Fibroblast of pulmonary artery (primary cell): ENCODE measurements at regions not wholly inside any gene's neighbourhood (a gene's known extent, or its start where the extent isn't known, plus 50 kb on each side); places are given as distances from the start of the nearest gene placed in this dataset.

Experiments
- DNase-seq: peaks from one replicate; pipeline ENCODE4 v3.0.0-alpha.2; 2010; ENCODE audit warnings: low read depth
- H3K4me3 ChIP-seq: replicated peaks from 2 replicates; pipeline ENCODE4 v1.5.1; 2011; ENCODE audit warnings: low read depth, mild to moderate bottlenecking, control low read depth, low read length, moderate library complexity
- TF ChIP-seq, protein P1 (sequence below): IDR thresholded peaks from 2 replicates; pipeline ENCODE4 v1.5.1; 2011; ENCODE audit warnings: mild to moderate bottlenecking, control low read depth, low read length, inconsistent platforms; ENCODE audit errors: missing control alignments

DNA sequence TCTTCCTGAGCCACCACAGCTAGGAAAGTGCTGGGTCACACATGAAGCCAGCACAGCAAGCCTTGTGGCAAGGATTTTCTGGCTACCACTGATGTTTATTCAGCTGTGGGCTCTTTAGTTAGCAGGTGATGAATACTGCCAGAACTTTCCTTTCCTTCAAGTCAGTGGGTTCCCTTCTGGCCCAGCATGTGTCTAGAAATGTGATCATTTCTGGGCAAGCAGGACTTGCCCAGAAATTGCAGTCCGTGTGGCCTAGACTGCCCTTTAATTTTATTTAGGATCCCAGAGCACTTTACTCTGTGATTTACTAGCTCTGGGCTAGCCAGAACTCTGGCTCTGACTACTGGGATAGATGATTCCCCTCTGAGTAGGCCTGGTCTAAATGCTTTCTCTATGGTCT, 397.5 kb downstream of the ZIC4 start:
- no peak for DNase-seq
- H3K4me3 ChIP-seq: no peak overlapping the region
- TF ChIP-seq, protein P1, sequence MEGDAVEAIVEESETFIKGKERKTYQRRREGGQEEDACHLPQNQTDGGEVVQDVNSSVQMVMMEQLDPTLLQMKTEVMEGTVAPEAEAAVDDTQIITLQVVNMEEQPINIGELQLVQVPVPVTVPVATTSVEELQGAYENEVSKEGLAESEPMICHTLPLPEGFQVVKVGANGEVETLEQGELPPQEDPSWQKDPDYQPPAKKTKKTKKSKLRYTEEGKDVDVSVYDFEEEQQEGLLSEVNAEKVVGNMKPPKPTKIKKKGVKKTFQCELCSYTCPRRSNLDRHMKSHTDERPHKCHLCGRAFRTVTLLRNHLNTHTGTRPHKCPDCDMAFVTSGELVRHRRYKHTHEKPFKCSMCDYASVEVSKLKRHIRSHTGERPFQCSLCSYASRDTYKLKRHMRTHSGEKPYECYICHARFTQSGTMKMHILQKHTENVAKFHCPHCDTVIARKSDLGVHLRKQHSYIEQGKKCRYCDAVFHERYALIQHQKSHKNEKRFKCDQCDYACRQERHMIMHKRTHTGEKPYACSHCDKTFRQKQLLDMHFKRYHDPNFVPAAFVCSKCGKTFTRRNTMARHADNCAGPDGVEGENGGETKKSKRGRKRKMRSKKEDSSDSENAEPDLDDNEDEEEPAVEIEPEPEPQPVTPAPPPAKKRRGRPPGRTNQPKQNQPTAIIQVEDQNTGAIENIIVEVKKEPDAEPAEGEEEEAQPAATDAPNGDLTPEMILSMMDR: no peak

DNA sequence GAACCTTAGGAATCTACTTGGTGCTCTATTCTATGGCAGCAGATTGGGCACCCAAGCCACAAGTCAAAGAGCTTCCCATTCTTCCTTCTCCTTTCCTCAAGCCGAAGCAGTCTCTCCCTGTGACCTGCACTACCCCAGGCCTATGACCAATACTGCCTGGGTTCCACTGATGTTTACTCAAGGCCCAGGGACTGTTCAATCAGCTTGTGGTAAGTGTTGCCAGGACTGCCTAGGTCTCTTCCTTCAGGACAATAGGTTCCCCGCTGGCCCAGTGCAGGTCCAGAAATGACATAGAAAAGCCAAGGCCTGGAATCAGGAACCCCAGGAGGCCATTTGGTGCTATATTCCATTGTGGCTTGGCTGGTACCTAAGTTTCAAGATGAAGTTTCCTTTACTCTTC, 397.9 kb downstream of the ZIC4 start:
- no peak for DNase-seq
- no peak overlapping the region for H3K4me3 ChIP-seq
- TF ChIP-seq, protein P1: no peak

DNA sequence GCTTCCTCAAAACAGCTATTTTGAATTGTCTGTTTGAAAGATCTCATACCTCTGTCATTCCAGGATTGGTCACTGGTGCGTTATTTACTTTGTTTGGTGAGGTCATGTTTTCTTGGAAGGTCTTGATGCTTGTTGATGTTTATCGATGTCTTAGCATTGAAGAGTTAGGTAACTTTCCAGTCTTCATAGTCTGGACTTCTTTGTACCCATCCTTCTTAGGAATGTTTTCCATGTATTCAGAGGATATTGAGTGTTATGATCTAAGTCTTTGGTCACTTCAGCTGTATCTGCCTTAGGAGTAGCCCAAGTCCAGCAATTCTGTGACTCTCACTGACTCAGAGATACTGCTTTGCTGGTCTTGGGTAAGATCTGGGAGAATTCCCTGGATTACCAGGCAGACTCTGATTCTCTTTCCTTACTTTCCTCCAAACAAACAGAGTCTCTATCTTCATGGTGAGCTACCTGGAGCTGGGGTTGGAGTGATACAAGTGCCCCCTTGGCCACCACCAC, 398.6 kb downstream of the ZIC4 start:
- DNase-seq: no peak
- TF ChIP-seq, protein P1: no peak
- no peak overlapping the region for H3K4me3 ChIP-seq

DNA sequence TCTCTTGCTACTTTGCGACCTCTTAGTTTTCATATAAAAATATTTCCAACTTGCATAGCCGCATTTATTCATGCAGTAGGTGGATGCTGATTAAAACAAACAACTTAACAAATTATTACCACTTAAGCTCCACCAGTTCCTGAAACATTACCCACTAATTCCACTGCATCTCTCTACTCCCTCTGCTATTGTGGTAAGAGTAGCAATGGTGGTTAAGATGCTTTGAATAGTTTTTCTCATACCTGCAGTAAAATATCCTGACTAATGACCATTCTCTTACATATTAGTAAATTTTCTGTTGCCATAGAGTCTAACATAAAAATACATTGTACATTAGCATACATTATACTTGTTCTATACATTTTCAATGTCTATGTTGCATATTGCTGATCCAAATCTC, 397.6 kb upstream of the PLSCR5 start:
- no peak for DNase-seq
- TF ChIP-seq, protein P1: no peak
- H3K4me3 ChIP-seq: no peak overlapping the region

DNA sequence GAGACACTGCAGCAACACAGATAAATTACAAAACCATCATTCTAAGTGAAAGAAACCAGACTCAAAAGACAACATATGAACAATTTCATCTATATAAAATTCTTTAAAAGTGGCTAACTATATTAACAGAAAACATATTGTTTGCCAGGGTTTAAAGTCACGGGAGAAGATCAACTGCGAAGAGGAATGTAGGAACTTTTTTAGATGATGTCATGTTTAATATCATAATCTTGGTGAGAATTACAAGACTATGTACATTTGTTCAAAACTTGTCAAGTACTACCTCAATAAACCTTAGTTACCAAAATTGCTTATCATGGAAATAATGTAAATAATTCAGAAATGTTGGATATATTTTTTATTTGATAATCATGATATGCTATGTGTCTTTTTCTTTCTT, 395.1 kb upstream of the PLSCR5 start:
- TF ChIP-seq, protein P1: no peak
- no peak overlapping the region for H3K4me3 ChIP-seq
- no peak for DNase-seq

DNA sequence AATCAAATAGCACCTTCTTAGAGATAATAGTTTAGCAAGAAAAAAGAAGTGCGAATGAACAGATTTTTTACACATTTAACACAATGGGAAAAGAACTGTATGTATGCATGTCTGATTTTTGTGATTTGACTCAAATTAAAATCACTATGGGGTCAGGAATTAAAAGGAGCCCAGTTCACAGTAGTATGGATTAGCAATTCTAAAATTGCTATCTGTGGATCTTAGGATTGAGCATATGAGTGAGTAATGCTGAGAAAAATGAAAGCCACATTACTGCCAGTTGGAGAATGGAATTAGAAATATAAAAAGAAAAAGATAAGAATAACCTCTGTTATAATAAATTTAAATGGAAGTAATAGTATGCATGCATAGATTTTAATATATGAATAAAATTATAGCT, 386.8 kb upstream of the PLSCR5 start:
- H3K4me3 ChIP-seq: no peak overlapping the region
- TF ChIP-seq, protein P1: no peak
- no peak for DNase-seq

DNA sequence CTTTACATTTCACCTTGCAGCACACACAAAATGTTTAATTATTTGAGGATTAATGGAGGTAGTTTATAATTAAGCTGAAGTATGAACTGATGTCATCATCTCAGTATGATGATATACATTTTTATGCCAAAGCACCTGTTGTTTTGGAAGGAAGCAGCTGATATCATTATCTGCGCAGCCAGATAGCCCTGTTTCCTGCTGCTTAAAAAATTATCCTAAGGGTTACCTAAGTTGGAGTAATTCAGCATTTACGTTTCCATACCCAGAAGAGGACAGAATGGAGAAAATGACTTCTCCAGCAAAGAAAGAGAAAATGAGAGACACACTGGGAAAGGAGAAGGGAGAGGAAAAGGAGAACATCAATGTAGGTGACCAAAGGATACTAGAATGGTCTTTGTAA, 370.3 kb upstream of the PLSCR5 start:
- TF ChIP-seq, protein P1: no peak
- DNase-seq: no peak

More for the DNA sequence above, 370.3 kb upstream of the PLSCR5 start:
- H3K4me3 ChIP-seq: no peak overlapping the region
